OCI-M1 (cell line): ENCODE measurements at regions not wholly inside any gene's neighbourhood (a gene's known extent, or its start where the extent isn't known, plus 50 kb on each side); places are given as distances from the start of the nearest gene placed in this dataset.
"Not testable (repeated sequence)": the region's sequence is repeated elsewhere in the genome, so short reads cannot be mapped to it uniquely, and the experiment has no call there.

ENCODE experiments used
- DNase-seq: peaks from one replicate; lab custom pipeline; 2025; lab: John Stamatoyannopoulos, UW

DNA sequence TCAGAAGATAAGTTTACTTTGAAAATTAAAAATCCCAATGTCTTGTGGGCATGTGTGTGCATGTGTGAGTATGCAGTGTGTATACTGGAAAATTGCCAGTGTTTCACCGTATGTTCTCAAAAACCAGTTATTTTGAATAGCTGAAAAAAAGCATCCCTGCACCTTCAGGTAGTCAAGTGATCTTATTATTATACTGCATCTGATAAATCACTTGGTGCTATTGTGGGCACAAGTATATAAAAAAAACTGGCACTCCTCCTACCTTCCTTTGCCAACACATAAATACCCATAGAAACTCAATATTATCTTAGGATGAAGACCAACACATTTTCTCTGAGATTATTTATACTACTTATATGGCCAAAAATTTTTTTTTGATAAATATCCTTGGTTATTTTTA is 91.5 kb upstream of the MAP9 start:
- no peak for DNase-seq

DNA sequence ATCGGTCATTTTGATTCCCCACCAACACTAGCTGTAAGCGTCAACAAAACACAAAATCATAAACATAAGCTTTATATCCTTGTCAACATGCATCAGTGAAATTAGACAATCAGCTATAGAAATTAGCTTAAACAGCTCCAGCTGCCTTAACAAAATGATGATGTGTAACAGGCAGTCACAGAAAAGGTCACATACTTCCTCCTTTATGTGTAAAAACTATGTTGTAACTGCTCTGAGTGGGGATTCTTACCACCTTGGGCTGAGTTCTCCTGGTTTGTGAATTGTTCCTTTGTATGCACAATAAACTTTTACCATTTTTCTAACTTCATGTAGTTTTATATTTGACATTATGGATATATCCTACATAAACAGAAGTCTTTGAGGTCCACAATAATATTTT is 73.9 kb upstream of the MAP9 start:
- no peak for DNase-seq

DNA sequence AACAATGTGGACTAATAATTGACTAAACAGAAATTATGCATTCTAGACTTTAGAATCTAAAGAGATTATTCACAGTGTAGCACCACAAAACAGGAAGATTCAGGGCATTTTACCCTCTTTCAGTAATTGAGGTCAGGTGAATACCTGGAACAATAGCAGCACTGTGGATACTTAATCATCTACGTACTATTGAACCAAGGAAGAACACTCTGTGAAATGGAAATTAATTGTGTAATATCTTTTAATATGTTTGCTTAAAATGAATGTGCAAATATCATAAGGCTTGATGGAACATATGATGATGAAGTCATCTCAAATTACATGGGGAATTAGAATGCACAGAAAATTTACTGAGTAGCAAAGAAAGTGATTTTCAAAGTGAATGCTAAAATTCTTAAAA is 68.5 kb upstream of the MAP9 start:
- DNase-seq: no peak

DNA sequence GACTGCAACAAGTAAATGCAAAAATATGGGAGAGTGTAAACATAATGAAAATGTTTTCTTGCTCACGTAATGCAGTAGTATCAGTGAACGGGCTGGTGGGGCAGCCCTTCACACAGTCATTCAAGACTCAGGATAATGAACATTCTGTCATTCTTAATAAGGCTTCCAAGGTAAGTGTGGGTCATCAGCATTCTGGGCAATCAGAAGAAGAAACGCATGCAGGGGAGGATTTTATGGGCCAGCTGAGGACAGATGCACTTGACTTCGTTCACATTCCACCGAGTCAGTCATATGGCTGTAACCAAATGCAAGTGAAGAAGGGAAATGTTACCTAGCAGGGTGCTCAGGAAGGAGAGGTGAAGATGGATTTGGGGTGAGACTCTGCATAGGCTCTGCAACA is 68.0 kb upstream of the MAP9 start:
- DNase-seq: no peak

DNA sequence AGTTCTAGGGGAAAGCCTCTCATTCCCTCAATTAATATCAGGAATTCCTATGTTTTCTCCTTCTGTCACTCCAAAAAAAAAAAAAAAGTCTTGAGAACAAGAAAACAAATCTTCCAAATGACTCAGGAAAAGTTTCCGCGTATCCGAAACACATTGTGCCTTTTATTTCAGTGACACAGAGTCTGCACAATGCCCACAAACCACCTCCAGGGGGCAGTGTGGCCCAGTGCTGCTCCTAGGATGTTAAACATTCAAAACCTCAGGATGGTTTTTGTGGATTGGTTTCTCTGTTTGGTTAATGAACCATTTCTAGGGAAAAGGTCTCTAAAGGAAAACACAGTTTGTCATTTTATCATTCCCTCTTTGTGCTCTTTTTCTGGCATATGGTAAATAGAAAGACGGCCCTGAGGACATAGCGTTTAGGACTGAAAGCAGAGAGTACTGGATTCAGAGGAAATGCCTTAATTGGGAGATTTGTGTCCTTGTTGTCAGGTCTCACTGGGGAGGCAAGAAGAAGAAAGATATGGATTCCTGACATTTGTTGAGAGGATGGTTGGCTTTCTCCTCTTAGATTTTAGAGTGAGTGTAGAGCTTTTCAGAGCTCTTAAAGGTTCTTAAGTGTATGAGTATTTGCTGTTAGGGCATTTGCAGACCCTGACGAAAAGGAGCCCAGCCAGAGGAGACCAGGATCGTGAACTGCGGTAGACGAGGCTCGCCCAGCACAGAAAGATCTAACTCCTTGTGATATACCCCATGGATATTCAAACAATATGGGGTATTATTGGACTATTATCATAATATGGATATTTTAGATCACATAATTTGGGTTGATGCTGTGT is 65.7 kb upstream of the MAP9 start:
- peak; percentile 83 for DNase-seq

DNA sequence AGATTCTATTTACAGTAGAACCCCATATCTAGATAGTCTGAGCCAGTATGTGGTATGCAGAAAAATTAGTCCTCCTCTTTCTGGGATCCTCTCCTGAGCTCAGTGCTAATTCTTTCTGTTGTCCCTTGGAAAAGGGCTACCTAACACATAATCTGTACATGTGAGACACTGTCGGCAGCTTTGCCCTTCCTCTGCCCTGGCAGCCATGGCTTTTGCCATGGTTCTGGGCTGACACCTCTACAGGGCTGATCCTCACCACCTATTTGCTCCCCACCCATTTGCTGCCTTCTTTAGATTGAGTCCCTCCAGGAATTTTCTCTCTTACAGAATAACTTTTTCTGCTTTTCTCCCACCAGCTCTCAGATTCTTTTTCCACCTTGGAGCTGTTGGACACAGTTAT is 64.7 kb upstream of the MAP9 start:
- no peak for DNase-seq

DNA sequence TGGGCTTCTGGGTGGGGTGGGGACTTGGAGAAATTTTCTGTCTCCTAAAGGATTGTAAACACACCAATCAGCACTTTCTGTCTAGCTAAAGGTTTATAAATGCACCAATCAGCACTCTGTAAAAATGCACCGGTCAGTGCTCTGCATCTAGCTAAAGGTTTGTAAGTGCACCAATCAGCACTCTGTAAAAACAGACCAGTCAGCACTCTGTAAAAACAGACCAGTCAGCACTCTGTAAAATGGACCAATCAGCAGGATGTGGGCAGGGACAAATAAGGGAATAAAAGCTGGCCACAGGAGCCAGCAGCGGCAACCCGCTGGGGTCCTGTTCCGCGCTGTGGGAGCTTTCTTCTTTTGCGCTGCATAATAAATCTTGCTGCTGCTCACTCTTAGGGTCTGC is 63.0 kb upstream of the MAP9 start:
- not testable (repeated sequence) for DNase-seq

DNA sequence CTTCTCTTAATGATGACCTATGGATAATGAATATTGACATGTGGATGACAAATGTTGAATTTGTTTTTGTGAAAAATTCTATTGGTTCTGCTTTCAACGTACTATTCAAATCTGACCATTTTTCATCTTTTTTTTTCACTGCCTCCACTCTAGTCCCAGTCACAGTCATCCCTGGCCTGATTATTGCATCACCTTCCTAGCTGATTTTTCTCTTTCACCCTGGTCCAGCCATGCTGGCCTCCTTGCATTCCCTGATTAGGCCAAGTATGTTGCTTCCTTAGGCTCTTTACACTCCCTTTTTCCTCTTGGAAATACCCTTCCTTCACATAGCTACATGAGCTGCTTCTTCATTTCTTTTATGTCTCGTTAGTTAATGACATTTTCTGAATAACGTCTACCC is 58.1 kb upstream of the MAP9 start:
- DNase-seq: peak; percentile 32

DNA sequence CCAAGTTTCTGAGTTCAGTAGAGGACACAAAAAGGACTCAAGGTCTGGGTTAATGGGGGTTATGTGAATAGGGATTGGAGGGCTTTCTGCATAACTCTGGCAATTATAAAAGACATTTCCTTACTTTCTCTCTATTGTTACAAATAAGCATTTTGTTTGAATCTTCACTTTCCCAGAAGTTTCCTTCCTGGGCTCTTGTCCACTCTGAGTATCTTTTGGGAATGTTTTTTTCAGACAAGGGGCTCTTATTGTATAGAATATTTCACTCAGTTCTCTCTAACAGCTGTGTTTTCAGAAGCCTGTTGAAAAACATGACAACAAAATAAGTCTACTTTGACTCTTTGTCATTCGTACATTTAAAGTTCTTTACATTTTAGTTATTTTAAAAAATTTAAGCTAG is 57.6 kb upstream of the MAP9 start:
- no peak for DNase-seq

DNA sequence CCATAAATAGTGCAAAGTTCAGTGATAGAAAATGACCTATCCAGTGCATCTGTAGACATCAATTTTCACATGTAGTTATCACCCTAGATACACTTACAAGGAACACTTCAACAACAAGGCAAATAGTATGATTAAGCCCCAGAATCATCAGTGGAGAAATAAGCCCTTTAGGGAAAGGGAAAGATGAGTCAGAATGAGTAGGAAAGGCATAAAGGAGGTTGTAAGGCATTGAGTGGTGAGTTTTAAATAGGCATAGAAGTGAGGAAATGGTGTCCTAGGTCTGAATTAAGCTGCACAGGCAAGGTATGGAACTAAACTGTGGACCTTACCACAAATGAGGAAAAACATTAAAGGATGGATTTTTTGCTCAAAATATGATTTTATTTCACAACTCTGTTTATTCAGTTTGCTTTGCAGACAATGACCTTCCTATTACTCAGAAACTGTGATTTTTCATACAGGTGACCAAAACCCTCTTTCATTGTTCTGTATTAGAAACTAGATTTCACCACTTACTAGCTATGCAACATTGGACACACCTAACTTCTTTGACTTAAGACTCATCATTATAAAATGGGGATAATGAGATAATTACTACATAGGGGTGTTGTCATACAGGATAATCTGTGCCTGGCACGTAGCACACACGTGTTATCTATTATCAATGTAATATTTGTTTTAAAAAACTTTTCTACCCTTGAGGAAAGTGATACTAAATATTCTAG is 57.0 kb upstream of the MAP9 start:
- DNase-seq: no peak

DNA sequence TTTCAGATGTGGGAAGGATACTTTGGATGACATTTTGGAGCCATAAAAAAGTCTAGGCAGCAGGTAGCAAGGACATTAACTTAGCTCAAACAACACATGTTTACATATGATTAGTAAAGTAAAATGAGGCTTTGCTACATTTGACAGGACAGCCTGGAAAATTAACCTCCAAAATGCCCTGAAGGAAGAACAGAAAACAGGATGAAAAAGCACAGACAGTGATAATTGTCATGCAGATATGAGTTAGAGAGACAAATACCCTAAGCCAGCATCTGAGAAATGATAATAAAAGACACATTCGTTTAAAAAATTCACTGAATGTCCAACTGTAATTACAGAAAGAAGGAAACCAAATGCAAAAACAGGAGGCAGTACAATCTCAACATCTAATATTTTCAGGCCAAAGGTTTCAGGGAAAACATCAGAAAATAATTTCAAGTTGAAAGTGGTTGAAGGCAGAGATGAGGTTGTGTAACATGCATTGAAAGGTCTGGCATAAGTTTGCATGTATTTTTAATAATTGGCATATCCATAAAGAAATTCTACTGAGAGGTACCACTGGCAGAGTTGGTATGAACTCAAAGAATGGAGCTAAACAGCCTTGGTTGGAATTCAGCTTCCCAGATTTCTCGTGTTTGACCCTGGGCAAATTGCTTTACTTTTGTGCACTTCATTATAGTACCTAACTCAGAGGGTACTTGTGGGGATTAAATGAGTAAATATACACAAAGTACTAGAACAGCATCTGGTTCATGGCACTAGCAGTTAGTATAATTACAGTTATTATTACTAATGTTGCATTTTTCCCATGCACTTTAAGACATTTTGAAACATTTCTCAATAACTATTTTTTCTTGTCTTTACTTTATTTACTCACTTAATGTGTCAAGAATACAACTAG is 54.4 kb upstream of the MAP9 start:
- DNase-seq: no peak

DNA sequence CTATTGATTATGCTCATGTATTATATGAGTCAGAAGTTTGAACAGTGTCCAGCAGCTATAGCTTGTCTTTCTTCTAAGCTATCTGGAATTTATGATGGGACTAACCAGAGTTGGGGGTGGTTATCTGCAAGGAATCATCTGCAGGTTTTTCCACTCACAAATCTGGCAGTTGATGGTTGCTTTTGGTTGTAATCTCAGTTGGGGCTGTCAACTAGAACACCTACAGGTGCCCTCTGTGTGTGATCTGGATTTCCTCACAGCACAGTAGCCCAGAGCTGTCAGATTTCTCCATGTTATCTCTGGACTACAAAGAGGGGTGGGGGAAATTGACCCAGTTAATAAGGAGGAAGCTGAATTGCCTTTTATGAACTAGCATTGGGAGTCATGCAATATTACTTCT is 51.4 kb upstream of the MAP9 start:
- no peak for DNase-seq

DNA sequence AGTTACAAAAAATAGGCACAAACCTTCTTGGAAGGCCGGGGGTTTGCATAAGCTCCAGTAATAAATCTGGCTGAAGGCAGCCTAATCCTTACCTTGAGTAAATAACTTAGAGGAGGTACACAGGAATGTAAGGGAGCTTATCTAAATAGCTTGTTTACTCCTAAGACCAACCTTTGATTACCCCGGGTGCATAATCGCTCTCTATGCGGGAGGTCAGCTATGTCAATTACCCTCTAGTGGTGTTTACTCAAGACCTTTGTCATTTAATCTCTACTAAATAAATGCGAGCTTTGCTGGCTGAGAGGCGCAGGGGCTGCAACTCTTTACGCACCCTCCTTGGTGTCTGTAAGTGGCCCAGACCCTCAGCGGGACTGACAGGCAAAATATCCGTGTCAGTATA is 50.2 kb upstream of the MAP9 start:
- DNase-seq: no peak
